Panc1 (cell line): ENCODE measurements at regions not wholly inside any gene's neighbourhood (a gene's known extent, or its start where the extent isn't known, plus 50 kb on each side); places are given as distances from the start of the nearest gene placed in this dataset.

Experiments
- ATAC-seq: fragments of 200-7000 bp; cut with Tn5 transposase; 2 replicates; pipeline ENCODE4 v1.9.1; 2020; ENCODE audit warnings: mild to moderate bottlenecking, moderate library complexity
- BruUV-seq: library from RNA; stranded (reverse); fragments of 400-500 nt; replicated peaks from 2 replicates; lab custom pipeline; 2021; lab: Mats Ljungman, UMichigan
- CTCF ChIA-PET: fragments of 300-600 bp; sonication (Branson Sonifier 250); formaldehyde crosslinking; loops from one replicate; lab custom pipeline; 2022; ENCODE audit warnings: antibody characterized with exemption; lab: Charles Lee
- POLR2A ChIA-PET: fragments of 300-600 bp; sonication (Branson Sonifier 250); formaldehyde crosslinking; loops from one replicate; lab custom pipeline; 2022; ENCODE audit warnings: antibody characterized with exemption; lab: Charles Lee
- DNase-seq: peaks from one replicate; pipeline ENCODE4 v3.0.0-alpha.2; 2010; ENCODE audit warnings: low read depth, low spot score
- H3K27ac ChIP-seq: 2 replicates; pipeline ENCODE4 v1.5.1; 2011; ENCODE audit warnings: mild to moderate bottlenecking, low read length, inconsistent platforms
- H3K27me3 ChIP-seq: fragments of 200-500 bp; sonication (Bioruptor generic); 2 replicates; pipeline ENCODE4 v1.6.0; 2014; ENCODE audit warnings: low read length, inconsistent platforms; ENCODE audit not compliant: control insufficient read depth, insufficient read depth
- H3K36me3 ChIP-seq: fragments of 200-500 bp; sonication (Bioruptor generic); 2 replicates; pipeline ENCODE4 v1.5.1; 2014; ENCODE audit warnings: inconsistent platforms, mild to moderate bottlenecking, low read length, moderate library complexity; ENCODE audit not compliant: control insufficient read depth, insufficient read depth
- H3K4me1 ChIP-seq: 2 replicates; pipeline ENCODE4 v1.5.1; 2011; ENCODE audit warnings: inconsistent platforms, mild to moderate bottlenecking, low read length, moderate library complexity; ENCODE audit not compliant: control insufficient read depth, insufficient read depth
- H3K4me3 ChIP-seq, 2 experiments: 2 replicates each; pipeline ENCODE4 v1.5.1; 2011 to 2012; ENCODE audit warnings: low read depth in 2 of 2, low read length in 2 of 2, mild to moderate bottlenecking in 2 of 2, inconsistent platforms in 1 of 2, moderate library complexity in 1 of 2
- H3K9me3 ChIP-seq: fragments of 200-500 bp; sonication (Bioruptor generic); 2 replicates; pipeline ENCODE4 v1.5.1; 2014; ENCODE audit warnings: low read depth, mild to moderate bottlenecking, inconsistent platforms, low read length, moderate library complexity; ENCODE audit not compliant: control insufficient read depth, insufficient read depth
- CTCF ChIP-seq: fragments of 450-650 bp; IDR thresholded peaks from 2 replicates; pipeline ENCODE4 v1.5.1; 2017; ENCODE audit warnings: mild to moderate bottlenecking
- POLR2AphosphoS5 ChIP-seq: IDR thresholded peaks from 2 replicates; pipeline ENCODE4 v1.6.1; 2012; ENCODE audit warnings: mild to moderate bottlenecking, low read depth, low read length, moderate library complexity
- REST ChIP-seq, 2 experiments: IDR thresholded peaks; 2 replicates each; pipeline ENCODE4 v1.6.1; 2011 to 2012; ENCODE audit warnings: low read depth in 2 of 2, control low read depth in 1 of 2, low read length in 1 of 2, mild to moderate bottlenecking in 1 of 2, moderate library complexity in 1 of 2; ENCODE audit not compliant: insufficient read depth in 1 of 2
- SIN3A ChIP-seq: IDR thresholded peaks from 2 replicates; pipeline ENCODE4 v1.6.1; 2012; ENCODE audit warnings: low read depth, mild to moderate bottlenecking, low read length, moderate library complexity, borderline replicate concordance; ENCODE audit not compliant: insufficient read depth
- TCF7L2 ChIP-seq: IDR thresholded peaks from 2 replicates; pipeline ENCODE4 v1.6.1; 2011; ENCODE audit warnings: mild to moderate bottlenecking, low read depth, low read length, inconsistent platforms
- in situ Hi-C: cut with HindIII; loops from 2 replicates; pipeline ENCODE4 v1.10.0; 2016; ENCODE audit warnings: low sequenced_read_pairs, low pct_unique_long_range_greater_than_20kb
- intact Hi-C: fragments of 100-400 bp; cut with micrococcal nuclease; formaldehyde crosslinking; loops from one replicate; pipeline ENCODE4 v1.10.0; 2022; ENCODE audit not compliant: unreplicated experiment

GRCh38 chr3:116916836-116917235, 207.3 kb downstream of the TUSC7 start:
- Histone ChIP-seq H3K4me1 (no peaks in the 10 kb centered on the region), H3K27me3 (no peaks in the 10 kb centered on the region), H3K36me3 (no peaks in the 10 kb centered on the region), H3K27ac (no peak overlapping the region), H3K9me3 (no peaks in the 10 kb centered on the region), H3K4me3 (no peak overlapping the region)
- ATAC-seq (no peak), DNase-seq (no peak)
- intact Hi-C loops: no loop called here
- ChIA-PET CTCF (no interaction called here), POLR2A (no interaction called here)
- in situ Hi-C loops: no loop called here
- TF ChIP-seq CTCF (no peak), TCF7L2 (no peak)
- BruUV-seq: no TSS peak

- H3K9me3 ChIP-seq: no peaks in the 10 kb centered on the region
- no peaks in the 10 kb centered on the region for H3K4me1 ChIP-seq
- POLR2A ChIA-PET: no interaction called here
- ATAC-seq (no peak), DNase-seq (no peak)
- in situ Hi-C loops: no loop called here
- H3K4me3 ChIP-seq: no peak overlapping the region
- no peaks in the 10 kb centered on the region for H3K36me3 ChIP-seq
- no peak overlapping the region for H3K27ac ChIP-seq
- intact Hi-C loops: no loop called here
- no TSS peak for BruUV-seq
- TF ChIP-seq CTCF (no peak), REST (IDR thresholded peaks at IDR 0.05; ENCODE audit: insufficient read depth in 1 of 2, low read depth in 2 of 2, low read length in 1 of 2) (no peak), SIN3A (no peak), POLR2AphosphoS5 (no peak), TCF7L2 (no peak)
- H3K27me3 ChIP-seq: no peaks in the 10 kb centered on the region
- CTCF ChIA-PET: no interaction called here
Measured at GRCh38 chr3:116920826-116921610, 211.4 kb downstream of the TUSC7 start.
